ENCODE measurements at regions not wholly inside any gene's neighbourhood (a gene's known extent, or its start where the extent isn't known, plus 50 kb on each side); places are given as distances from the start of the nearest gene placed in this dataset.

DNA sequence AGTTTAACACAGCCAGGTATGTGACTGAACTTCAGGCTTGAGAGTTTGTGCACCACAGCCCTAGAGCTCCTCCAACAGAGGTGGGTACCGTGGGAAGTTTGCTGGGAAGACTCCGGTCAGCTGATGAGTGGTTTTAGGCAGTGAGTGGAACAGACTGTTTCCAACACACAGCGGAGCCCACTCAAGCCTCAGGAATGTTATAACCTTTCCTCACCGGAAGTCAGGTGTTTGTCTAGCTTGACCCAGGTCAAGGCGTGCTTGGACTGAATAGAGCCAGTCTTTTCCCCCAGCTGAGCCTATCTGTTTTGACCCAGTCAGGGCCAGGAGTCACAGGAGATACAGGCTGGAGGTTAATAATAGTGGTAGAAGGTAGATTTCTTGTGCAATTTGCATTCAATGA is 138.4 kb upstream of the PARP11 start (continued):
- 0 out of 2 replicates have a peak, but pooled peaks have one; percentile 27 for TF ChIP-seq MIER2 (CRISPR knock-in tag; IDR thresholded peaks at IDR 0.05)
- TF ChIP-seq NPAS2 (CRISPR knock-in tag; IDR thresholded peaks at IDR 0.05; ENCODE audit: borderline replicate concordance) = no peak
- no peak for TF ChIP-seq CC2D1A (CRISPR knock-in tag; IDR thresholded peaks at IDR 0.05)
- TF ChIP-seq, protein P1, sequence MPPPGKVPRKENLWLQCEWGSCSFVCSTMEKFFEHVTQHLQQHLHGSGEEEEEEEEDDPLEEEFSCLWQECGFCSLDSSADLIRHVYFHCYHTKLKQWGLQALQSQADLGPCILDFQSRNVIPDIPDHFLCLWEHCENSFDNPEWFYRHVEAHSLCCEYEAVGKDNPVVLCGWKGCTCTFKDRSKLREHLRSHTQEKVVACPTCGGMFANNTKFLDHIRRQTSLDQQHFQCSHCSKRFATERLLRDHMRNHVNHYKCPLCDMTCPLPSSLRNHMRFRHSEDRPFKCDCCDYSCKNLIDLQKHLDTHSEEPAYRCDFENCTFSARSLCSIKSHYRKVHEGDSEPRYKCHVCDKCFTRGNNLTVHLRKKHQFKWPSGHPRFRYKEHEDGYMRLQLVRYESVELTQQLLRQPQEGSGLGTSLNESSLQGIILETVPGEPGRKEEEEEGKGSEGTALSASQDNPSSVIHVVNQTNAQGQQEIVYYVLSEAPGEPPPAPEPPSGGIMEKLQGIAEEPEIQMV (CRISPR knock-in tag; IDR thresholded peaks at IDR 0.05; ENCODE audit: low read depth) = no peak
- TF ChIP-seq, protein P2, sequence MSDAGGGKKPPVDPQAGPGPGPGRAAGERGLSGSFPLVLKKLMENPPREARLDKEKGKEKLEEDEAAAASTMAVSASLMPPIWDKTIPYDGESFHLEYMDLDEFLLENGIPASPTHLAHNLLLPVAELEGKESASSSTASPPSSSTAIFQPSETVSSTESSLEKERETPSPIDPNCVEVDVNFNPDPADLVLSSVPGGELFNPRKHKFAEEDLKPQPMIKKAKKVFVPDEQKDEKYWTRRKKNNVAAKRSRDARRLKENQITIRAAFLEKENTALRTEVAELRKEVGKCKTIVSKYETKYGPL (CRISPR knock-in tag; IDR thresholded peaks at IDR 0.05) = no peak
- TF ChIP-seq KDM4B (CRISPR knock-in tag; IDR thresholded peaks at IDR 0.05) = 0 out of 2 replicates have a peak, but pooled peaks have one; percentile 38
- TF ChIP-seq HDAC6 (IDR thresholded peaks at IDR 0.05; ENCODE audit: low read depth, low read length) = no peak
- TF ChIP-seq ZNF670 (CRISPR knock-in tag; IDR thresholded peaks at IDR 0.05; ENCODE audit: borderline replicate concordance) = peak; percentile 79; the same call in 1 of the 2 replicates
- no peak for TF ChIP-seq IKZF4 (CRISPR knock-in tag; IDR thresholded peaks at IDR 0.05; ENCODE audit: borderline replicate concordance, low read depth, not compliant biosample characterization)
- TF ChIP-seq ZNF44 (CRISPR knock-in tag; IDR thresholded peaks at IDR 0.05) = no peak
- TF ChIP-seq ZNF75D (CRISPR knock-in tag; IDR thresholded peaks at IDR 0.05; ENCODE audit: borderline replicate concordance) = no peak
- TF ChIP-seq, protein P3, sequence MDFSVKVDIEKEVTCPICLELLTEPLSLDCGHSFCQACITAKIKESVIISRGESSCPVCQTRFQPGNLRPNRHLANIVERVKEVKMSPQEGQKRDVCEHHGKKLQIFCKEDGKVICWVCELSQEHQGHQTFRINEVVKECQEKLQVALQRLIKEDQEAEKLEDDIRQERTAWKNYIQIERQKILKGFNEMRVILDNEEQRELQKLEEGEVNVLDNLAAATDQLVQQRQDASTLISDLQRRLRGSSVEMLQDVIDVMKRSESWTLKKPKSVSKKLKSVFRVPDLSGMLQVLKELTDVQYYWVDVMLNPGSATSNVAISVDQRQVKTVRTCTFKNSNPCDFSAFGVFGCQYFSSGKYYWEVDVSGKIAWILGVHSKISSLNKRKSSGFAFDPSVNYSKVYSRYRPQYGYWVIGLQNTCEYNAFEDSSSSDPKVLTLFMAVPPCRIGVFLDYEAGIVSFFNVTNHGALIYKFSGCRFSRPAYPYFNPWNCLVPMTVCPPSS (IDR thresholded peaks at IDR 0.05) = no peak
- TF ChIP-seq, protein P4, sequence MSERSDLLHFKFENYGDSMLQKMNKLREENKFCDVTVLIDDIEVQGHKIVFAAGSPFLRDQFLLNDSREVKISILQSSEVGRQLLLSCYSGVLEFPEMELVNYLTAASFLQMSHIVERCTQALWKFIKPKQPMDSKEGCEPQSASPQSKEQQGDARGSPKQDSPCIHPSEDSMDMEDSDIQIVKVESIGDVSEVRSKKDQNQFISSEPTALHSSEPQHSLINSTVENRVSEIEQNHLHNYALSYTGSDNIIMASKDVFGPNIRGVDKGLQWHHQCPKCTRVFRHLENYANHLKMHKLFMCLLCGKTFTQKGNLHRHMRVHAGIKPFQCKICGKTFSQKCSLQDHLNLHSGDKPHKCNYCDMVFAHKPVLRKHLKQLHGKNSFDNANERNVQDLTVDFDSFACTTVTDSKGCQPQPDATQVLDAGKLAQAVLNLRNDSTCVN (CRISPR knock-in tag; IDR thresholded peaks at IDR 0.05; ENCODE audit: borderline replicate concordance) = no peak
- TF ChIP-seq POLR2A (IDR thresholded peaks at IDR 0.05; ENCODE audit: insufficient read depth in 1 of 2, low read depth in 2 of 2, low read length in 2 of 2) = peak; percentile 58 to 62
- TF ChIP-seq ZSCAN29 (CRISPR knock-in tag; conservative IDR thresholded peaks at IDR 0.05) = peak; percentile 66; the same call in 1 of the 2 replicates
- TF ChIP-seq BRD4 (CRISPR knock-in tag; IDR thresholded peaks at IDR 0.05) = peak; percentile 89; the same call in 1 of the 2 replicates
- no peak for TF ChIP-seq ZNF777 (CRISPR knock-in tag; IDR thresholded peaks at IDR 0.05)
- 0 out of 2 replicates have a peak, but pooled peaks have one; percentile 73 for TF ChIP-seq MTA1 (CRISPR knock-in tag; IDR thresholded peaks at IDR 0.05; ENCODE audit: borderline replicate concordance)
- no peak for TF ChIP-seq CHCHD3 (CRISPR knock-in tag; IDR thresholded peaks at IDR 0.05)
- no peak for TF ChIP-seq GATA4 (IDR thresholded peaks at IDR 0.05; ENCODE audit: borderline replicate concordance, low read depth)
- TF ChIP-seq, protein P5, sequence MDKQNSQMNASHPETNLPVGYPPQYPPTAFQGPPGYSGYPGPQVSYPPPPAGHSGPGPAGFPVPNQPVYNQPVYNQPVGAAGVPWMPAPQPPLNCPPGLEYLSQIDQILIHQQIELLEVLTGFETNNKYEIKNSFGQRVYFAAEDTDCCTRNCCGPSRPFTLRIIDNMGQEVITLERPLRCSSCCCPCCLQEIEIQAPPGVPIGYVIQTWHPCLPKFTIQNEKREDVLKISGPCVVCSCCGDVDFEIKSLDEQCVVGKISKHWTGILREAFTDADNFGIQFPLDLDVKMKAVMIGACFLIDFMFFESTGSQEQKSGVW (CRISPR knock-in tag; IDR thresholded peaks at IDR 0.05; ENCODE audit: borderline replicate concordance) = no peak
- no peak for TF ChIP-seq PAWR (CRISPR knock-in tag; IDR thresholded peaks at IDR 0.05; ENCODE audit: borderline replicate concordance)
- TF ChIP-seq ZNF432 (CRISPR knock-in tag; IDR thresholded peaks at IDR 0.05; ENCODE audit: borderline replicate concordance) = no peak
- no peak for TF ChIP-seq ZNF883 (CRISPR knock-in tag; IDR thresholded peaks at IDR 0.05; ENCODE audit: not compliant biosample characterization)
- TF ChIP-seq, protein P6, sequence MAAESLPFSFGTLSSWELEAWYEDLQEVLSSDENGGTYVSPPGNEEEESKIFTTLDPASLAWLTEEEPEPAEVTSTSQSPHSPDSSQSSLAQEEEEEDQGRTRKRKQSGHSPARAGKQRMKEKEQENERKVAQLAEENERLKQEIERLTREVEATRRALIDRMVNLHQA (CRISPR knock-in tag; IDR thresholded peaks at IDR 0.05) = no peak
- peak; percentile 99 for TF ChIP-seq RARA (CRISPR knock-in tag; IDR thresholded peaks at IDR 0.05)
- TF ChIP-seq ZSCAN21 (CRISPR knock-in tag; IDR thresholded peaks at IDR 0.05; ENCODE audit: borderline replicate concordance) = no peak
